Stimulated activated CD8-positive, alpha-beta memory T cell treated with anti-CD3 and anti-CD28 coated beads, Interleukin-7, amount 100 ng/mL, for 48 hours (primary cell): ENCODE measurements at regions not wholly inside any gene's neighbourhood (a gene's known extent, or its start where the extent isn't known, plus 50 kb on each side); places are given as distances from the start of the nearest gene placed in this dataset.
"Not testable (repeated sequence)": the region's sequence is repeated elsewhere in the genome, so short reads cannot be mapped to it uniquely, and the experiment has no call there.

Experiments used
- DNase-seq, 2 donors: peaks; one replicate each; pipeline ENCODE4 v3.0.0-alpha.2; 2020; ENCODE audit warnings: low read depth in 1 of 2; ENCODE audit errors: extremely low read depth in 1 of 2

GRCh38 chr5:2165203-2165602 lies 282.5 kb upstream of the IRX4 start:
- no peak for DNase-seq

- no peak for DNase-seq
Observed at GRCh38 chr5:2164586-2164985, 281.9 kb upstream of the IRX4 start.

GRCh38 chr5:2163940-2164490 lies 281.3 kb upstream of the IRX4 start:
- no peak for DNase-seq

- DNase-seq = no peak
Observed at GRCh38 chr5:2163060-2163856, 280.5 kb upstream of the IRX4 start.

- DNase-seq = no peak
Observed at GRCh38 chr5:2160811-2161210, 278.1 kb upstream of the IRX4 start.

- DNase-seq = no peak
Observed at GRCh38 chr5:2158767-2159166, 276.0 kb upstream of the IRX4 start.

- DNase-seq = no peak
Observed at GRCh38 chr5:2158109-2158508, 275.4 kb upstream of the IRX4 start.

- no peak for DNase-seq
Observed at GRCh38 chr5:2157372-2157771, 274.6 kb upstream of the IRX4 start.

GRCh38 chr5:2156358-2157059 lies 273.8 kb upstream of the IRX4 start:
- no peak for DNase-seq

GRCh38 chr5:2155556-2155955 lies 272.8 kb upstream of the IRX4 start:
- DNase-seq = no peak

- DNase-seq = no peak
Observed at GRCh38 chr5:2153802-2154201, 271.1 kb upstream of the IRX4 start.

GRCh38 chr5:2153350-2153749 lies 270.6 kb upstream of the IRX4 start:
- DNase-seq = no peak

- not testable (repeated sequence) for DNase-seq
Observed at GRCh38 chr5:2151301-2151888, 268.7 kb upstream of the IRX4 start.

GRCh38 chr5:2149195-2149539 lies 266.4 kb upstream of the IRX4 start:
- DNase-seq = peak in 1 of 2 donors; percentile 3

- DNase-seq = no peak
Observed at GRCh38 chr5:2148312-2149194, 265.8 kb upstream of the IRX4 start.

- no peak for DNase-seq
Observed at GRCh38 chr5:2147504-2148311, 265.0 kb upstream of the IRX4 start.

GRCh38 chr5:2143646-2144353 lies 261.1 kb upstream of the IRX4 start:
- DNase-seq = no peak

- DNase-seq = no peak
Observed at GRCh38 chr5:2143088-2143487, 260.4 kb upstream of the IRX4 start.

GRCh38 chr5:2142456-2142954 lies 259.8 kb upstream of the IRX4 start:
- DNase-seq = no peak
